C4-2B (cell line): ENCODE measurements at regions not wholly inside any gene's neighbourhood (a gene's known extent, or its start where the extent isn't known, plus 50 kb on each side); places are given as distances from the start of the nearest gene placed in this dataset.

Experiments used
- CTCF ChIP-seq: fragments of 450-650 bp; conservative IDR thresholded peaks from 2 replicates; pipeline ENCODE4 v1.5.1; 2017; ENCODE audit warnings: mild to moderate bottlenecking
- ZFX ChIP-seq: fragments of 450-650 bp; IDR thresholded peaks from 2 replicates; pipeline ENCODE4 v1.6.1; 2017

GRCh38 chr22:48043581-48043980 lies 1281.1 kb downstream of the TBC1D22A start:
- TF ChIP-seq CTCF (no peak), ZFX (no peak)
